ENCODE measurements at regions not wholly inside any gene's neighbourhood (a gene's known extent, or its start where the extent isn't known, plus 50 kb on each side); places are given as distances from the start of the nearest gene placed in this dataset.

DNA sequence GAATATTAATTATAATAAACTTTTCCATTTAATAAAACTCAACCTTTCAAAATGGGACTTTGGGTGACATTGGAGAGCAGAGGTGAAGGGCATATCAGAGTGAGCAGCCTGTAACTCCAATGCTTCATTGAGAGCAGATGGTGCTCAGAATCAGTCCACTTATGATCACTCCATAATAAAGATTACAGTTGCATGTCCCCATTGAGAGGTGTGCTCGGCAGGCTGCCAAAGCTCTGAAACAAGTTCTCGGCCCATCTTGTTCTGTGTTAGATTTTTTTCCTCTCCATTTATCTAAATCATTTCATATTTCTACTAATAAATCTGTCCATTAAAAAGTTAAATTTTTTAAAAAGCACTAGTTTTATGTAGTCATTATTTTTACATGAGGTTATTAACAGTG is 1786.4 kb upstream of the WWC1 start:
- no peak for DNase-seq (ENCODE audit: low spot score)

DNA sequence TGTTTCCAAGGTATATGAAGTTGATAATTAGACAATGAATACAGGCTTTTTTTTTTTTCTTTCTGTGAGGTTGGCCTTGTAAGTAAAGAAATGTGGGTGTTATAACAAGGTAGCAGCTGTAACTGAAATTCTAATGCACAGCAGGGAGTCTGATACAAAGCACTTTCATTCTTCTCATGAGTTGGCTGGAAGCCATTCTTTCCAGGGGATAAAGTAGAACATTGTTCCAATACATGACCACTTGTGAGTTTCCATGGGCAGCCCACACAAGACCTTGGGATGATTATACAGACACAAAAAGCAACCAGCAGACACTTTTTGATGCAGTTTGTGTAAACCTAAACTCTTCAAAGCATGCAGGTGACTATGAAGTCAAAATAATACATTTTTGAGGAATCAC is 1785.9 kb upstream of the WWC1 start:
- no peak for DNase-seq (ENCODE audit: low spot score)

DNA sequence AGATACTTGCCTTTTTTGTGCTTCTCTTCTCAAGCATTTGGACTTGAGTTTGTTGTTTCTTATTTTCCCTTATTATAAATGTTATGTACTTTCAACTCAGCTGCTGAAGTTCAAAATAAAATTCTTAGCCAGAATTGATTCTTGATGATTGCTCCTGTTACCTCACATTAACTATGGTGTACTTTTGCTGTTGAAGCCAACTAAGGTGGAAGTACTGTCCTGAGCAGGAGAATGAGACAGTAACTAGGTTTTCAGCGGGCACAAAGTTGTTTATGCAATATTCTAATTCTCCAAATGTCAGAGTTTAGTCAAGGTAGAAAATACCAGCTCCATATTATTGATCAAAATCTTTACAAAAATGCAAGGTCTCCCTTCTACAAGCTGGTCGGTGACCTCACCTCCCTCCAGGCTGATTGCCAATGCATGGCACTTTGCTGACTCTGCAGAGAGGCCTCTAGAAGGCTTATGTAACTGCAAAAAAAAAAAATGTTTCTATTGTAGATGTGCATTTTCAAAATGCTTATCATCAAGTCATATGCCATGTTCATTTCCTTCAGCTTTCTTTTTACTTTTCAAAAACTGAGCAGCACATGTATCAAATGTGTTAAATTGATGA is 1783.5 kb upstream of the WWC1 start:
- DNase-seq (ENCODE audit: low spot score), result no peak

DNA sequence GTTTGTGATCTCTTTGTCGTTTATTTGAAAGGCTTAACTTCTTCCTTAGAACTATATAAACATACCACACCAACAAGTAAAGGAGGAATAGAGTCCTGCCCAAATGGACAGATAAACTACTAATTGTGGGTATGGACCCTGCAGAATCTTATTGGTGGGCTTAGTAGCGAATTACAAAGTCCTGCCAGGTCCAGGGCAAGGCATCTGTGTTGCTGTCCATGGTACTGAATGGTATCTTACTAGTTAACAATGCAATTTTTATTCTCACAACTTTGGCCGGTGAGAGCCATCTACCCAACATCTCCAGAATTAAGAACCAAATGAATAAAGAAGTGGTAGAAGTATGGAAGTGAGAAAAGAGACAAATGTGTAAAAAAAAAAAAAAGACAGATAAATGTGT is 1782.4 kb upstream of the WWC1 start:
- DNase-seq (ENCODE audit: low spot score), result no peak

DNA sequence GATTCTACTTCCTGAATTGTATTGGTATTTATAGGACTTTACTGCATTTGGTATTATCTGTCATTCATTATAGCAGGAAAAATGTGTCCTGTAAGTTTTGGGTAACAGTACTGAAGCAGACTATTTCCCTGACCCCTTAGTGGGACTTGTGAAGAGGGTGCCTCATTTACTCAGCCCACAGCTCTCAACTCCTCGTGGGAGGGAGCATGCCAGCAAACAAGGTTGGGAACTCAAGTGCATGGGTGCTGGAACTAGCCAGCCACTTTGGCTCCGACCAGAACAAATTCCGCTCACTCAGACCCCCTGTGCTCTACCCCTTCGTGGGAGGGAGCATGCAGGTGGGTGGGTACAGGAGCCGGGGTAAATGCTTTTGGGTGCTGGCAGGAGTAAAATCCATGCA is 1773.5 kb upstream of the WWC1 start:
- DNase-seq (ENCODE audit: low spot score), result no peak

DNA sequence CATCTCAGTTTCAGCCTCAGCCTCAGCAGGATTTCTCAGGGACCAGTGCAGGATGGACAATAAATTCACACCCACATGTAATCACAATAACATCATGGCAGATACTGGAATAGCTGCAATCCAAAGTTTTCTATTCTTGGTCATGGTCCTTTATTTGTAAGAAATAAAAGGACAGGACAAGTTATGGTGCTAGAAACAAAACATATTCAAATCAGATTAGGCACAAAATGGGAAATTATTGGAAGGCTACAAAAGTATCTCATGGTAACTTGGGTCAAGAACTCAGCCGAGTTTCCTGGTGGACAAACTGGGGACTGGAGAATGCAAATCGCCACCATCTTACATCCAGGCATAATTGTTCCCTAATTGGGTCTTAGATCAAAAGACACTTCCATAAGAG is 1768.2 kb upstream of the WWC1 start:
- no peak for DNase-seq (ENCODE audit: low spot score)

DNA sequence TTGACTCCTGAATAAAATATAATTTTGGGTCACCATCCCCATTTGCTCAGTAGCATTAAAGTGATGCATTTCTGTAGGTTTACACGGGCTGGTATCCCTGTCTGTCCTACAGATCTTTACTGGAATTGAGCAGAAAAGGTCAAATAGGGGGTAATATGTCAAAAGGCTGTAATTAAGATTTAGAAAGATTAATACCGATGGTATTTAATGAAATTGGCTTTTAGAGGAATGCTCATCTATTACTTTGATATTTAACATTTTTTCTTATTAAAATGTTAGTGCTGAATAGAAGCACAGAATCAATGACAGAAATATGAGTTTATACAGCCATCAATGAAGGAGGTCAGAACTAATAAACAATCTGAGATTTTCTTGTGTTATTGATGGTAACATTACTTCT is 1762.2 kb upstream of the WWC1 start:
- DNase-seq (ENCODE audit: low spot score), result no peak

DNA sequence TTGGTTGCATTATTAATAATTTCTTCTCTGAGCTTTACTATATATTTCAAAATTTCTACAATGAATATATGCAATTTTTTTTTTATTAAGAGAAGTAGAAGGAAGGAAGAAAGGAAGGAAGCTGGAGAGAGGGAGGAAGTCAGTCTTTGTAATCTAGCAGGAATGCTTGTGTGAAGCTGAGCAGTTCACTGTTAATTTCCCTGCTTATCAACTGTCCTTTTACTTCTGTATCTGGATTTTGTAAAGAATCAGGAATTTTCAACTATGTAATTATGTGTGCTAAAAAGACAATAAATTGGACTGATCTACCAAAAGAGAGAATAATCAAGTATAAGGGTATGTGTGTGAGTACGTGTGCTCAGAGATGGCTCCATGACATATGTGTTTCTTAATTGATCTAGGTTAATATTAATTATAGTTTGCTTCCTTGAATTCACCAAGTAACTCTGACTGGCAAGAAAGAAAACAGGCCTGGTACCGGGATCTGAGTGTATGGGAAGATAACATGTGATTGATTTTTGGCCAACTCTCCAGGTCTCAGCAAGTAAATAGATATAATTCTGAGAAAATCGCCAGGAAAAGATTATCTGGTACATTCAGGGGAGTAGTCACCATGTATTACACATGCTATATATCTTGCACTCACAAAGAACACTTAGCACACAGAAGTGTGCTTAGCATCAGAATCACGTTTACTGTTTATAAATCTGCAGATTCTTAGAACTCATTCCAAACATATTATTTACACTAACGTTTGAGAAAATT is 1758.8 kb upstream of the WWC1 start:
- DNase-seq (ENCODE audit: low spot score), result no peak

DNA sequence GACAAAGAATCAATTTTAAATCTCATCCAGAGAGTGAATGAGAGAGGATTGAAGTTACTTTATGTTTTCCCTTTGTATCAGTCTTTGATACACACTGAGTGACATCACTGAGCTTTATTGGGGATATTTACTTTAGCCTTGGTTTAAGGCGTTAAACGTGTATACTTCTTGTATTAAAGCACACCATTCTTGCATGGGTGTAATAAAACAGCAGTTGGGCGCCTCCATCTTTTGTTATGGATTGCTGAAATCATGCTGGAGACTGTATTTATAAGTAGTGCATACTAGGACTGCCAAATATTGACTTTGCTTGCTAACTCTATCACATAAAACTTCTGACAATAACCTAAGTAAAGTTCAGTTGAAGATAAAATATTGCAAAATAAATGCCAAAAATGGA is 1755.8 kb upstream of the WWC1 start:
- DNase-seq (ENCODE audit: low spot score), result no peak

DNA sequence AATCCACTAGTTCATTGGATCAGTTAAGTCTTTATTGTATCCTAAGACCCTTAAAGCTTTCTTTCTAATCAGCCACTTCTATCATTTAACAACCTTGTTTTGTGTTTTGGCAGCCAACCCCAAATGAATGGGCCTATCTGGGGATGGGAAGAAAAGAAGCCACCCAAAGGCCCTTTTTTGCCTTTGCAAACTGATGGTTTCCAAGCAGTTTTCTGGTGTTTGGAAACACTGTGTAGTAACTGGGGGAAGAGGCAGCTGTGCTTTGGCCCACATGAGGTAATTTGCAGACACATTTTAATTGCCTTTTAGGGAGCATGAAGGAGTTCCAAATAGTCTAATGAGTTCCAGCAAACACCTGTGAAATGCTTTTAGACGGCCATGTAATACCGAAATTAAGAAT is 1751.3 kb upstream of the WWC1 start:
- DNase-seq (ENCODE audit: low spot score), result no peak

DNA sequence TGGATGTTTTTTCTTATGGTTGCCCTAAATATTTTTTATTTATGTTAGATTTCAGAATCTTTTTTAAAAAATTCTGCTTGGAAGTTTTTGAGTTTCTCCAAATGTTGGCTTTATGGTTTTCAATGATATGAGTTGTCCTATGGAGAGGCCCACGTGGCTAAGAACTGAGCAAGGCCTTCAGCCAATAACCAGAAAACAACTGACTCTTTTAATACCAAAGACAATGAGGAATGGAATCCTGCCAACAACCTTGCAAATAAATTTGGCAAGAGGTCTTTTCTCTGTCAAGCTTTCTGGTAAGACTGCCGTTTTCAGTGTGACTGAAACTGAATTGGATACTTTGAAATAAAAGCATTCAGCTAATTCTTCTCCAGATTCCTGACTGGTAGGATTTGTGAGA is 1740.1 kb upstream of the WWC1 start:
- no peak for DNase-seq (ENCODE audit: low spot score)

DNA sequence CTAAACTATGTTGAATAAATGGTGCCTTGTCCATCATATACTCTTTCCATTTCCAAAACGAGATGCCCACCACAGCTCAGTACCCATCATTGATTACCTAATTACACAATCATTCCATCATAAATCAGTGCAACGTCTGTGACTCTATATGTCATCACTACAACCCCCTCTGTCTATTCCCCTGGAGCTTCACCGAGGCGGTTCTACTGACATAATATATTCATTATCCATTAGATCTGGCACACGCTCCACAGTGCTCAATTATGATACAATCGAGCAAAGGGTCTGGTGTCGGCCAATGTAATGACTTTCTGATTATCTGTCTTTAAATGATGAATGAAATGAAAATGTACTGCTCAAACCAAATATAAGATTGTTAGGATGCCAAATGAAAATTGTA is 1737.7 kb upstream of the WWC1 start:
- no peak for DNase-seq (ENCODE audit: low spot score)

DNA sequence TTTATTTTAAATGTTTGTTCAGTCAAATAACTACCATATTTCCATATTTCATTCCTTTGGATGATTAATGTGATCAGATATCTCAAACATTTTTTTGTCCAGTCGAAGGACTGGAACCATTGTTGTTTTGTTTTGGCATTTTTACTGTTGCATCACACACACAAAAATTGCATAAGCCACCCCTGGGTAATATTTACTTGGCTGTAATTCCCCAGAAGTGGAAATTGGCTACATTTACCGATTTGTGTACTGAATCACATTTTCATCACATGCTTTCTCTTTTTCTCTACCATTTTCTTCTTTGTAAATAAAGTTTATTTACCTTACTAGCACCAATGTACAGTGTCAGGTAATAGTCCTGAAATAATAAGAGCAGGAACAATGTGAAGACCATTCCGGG is 1729.7 kb upstream of the WWC1 start:
- no peak for DNase-seq (ENCODE audit: low spot score)

DNA sequence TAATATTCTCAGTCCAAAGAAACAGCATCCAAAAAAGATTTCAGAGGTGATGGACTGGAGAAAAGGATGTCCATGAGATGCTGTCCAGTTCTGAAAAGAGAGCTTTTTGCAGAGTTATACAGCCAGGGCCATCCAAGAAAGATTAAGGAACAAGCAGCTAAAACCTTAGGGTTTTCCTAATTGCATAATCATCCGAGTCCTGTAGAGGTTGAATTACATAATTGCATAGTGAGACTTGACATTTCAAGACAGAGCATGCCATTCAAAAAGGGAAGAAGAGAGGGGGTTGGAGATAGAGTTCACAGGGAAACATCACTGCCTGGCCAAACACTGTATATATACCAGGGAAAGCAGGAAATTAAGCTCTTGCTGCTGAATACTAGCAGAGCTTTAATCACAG is 1729.2 kb upstream of the WWC1 start:
- DNase-seq (ENCODE audit: low spot score), result no peak

DNA sequence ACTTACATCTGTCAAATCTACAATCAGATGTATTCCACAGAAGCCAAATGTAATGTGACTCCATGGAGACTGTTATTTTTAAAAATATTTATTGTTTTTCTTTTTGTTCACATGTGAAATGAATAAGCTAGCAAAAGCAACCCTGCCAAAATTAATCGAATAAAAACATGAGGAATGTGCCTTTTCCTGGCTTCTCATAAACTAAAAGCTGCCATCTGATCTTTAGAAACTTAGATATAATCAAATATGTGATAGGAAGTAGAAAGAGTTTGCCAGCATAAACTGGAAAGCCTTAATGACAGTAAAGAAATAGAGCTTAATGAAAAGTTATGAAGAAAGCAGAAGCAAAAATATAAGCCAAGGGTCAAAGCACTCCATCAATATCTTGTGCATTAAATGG is 1724.7 kb upstream of the WWC1 start:
- no peak for DNase-seq (ENCODE audit: low spot score)

DNA sequence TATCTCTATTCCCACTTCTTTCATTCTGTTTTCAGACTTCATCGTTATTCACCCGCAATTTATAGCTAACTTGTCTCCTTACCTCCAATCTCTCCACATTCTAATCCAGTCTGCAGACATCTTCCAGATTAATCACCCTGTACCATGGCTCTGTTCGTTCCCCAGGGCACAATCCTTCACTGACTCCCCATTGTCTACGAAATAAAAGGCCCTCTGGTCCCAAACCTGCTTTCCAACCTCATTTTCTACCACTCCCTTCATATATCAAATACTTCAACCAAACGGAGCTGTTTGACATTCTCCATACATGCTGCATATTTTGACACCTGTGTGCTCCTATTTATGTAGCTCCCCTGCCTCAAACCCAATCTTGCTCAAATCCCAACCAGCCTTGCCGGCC is 1720.6 kb upstream of the WWC1 start:
- DNase-seq (ENCODE audit: low spot score), result no peak

DNA sequence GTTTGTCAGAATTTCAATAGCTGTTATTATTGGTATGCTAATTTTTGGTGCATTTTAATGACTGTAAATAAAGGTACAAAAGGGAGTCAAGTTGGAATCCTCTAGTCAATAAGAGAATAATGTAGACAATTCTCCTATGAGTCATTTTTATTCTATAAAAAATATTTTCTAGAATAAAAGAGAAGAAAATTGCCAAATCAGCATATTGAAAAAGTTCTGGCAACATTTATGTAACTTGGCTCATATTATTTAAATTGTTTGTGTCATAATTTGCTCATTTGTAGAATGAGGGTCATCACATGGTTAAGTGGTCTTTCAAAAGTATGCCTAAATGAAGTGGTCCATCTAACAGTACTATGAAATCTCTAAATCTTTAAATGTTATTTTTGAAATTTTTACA is 1719.8 kb upstream of the WWC1 start:
- no peak for DNase-seq (ENCODE audit: low spot score)

DNA sequence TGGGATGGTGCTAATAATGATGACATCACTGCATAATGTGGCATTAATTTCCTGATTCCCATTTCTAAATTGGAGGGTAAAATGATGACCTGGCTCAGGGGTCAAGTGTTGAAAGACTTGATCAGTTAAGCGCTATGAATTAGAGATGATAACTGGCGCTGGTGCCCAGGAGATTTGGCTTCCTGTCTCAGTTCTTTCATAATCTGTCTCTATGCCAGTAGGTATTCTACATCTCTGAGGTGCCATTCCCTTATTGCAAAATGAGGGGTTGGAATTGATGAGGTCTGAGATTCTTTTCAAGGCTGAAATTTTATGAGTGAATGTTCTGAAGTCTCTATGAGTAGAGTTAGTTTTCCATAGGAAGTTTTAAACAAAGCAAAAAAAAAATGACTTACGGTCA is 1715.1 kb upstream of the WWC1 start:
- DNase-seq (ENCODE audit: low spot score), result no peak

DNA sequence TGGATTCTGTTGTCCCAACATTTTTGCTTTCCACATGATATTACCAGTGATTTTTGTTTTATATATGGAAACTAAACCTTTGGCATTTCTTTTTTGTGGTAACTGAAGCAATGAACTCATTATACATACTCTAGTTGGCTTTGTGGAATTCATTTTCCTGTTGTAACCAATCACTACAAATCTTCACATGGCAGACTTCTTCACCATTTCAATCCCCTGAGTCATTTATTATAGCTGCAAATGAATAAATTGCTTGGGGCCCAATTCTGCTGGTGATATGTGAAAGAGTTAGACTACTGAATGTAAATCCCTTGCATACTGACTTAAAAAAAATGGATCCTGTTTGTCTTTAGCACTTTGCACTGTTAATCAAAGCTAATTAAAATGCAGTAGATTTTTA is 1709.6 kb upstream of the WWC1 start:
- no peak for DNase-seq (ENCODE audit: low spot score)

DNA sequence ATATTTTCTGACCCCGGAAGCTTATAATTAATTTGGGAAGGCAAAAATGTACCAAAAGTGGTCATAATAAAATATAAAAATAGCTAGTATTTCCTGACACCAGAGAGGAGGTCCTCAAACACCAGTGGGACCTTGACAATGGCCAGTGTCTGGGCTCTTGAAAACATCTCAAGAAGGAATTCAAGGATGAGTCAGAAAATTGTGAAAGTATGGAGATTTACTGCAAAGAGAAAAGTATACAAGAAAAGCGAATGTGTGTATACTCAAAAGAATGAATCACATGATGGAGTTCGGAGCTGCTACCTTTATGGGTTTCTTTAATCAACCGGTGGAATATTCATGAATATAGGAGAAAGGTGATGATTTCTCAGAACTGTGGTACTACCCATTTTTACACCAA is 1709.0 kb upstream of the WWC1 start:
- no peak for DNase-seq (ENCODE audit: low spot score)

DNA sequence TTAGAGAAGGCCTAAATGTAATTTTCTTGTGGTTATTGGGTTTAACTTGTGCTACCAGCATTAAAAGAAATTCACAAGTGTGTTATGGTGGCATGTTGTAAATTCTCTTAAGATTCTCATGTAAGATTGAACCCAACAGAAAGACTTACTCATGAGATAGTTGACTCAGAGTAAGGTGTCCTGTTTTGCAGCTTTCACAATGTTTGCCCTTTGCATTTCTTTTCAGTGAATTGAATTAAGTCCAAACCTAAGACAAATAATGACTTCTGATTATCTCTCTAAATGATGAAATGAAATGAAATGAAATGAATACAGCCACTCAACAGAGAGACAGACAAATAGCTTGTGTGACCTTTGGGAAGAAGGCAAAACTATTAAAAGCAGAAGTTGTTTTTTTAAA is 1696.9 kb upstream of the WWC1 start:
- no peak for DNase-seq (ENCODE audit: low spot score)

DNA sequence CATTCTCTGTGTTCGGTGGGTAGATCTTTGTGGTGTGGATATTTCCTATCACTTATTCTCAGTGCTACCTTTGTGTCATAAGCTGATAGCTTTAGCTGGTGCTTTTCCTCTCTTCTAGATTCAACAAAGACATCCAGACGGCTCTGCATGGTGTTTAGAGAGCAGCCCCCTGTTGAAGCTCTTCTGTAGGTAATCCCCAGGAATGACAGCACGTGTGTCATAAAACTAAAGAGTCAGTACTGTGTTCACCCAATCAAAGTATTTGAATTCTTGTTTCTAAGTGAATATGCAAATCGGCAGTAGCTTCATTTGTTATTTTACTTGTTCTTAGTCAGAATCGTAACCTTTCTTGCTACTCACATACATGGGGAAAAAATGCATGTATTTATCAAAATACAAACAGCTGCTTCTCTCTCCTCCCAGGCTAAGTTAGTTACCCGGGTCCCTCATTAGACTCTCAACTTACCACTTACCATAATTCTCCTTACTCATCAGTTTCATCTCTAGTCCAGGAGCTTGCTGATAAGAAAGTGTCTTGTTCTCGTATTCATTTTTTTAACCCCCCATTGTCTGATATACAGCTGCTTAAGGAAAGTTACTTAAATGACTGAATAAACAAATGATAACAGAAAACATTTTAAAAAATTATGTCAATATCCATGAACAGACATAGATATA is 1696.0 kb upstream of the WWC1 start:
- no peak for DNase-seq (ENCODE audit: low spot score)

DNA sequence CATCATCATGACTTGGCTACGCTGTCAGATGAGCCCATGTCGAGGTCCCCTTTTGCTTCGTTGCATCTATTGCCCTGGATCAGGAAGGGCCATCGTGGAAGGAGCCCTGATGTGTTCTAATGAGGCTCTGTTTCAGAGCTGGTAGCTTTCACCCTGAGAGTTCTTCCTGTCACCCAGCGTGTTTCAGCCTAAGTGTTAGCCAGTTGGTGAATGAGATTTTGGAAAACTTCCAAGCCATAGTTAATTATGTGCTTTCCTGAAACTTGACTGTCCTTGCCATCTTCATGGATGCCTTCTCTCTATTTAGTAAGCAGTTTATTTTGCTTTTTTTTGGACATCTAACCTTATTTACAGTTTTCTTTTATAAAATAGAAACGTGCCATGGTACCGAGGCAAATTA is 1695.4 kb upstream of the WWC1 start:
- no peak for DNase-seq (ENCODE audit: low spot score)

DNA sequence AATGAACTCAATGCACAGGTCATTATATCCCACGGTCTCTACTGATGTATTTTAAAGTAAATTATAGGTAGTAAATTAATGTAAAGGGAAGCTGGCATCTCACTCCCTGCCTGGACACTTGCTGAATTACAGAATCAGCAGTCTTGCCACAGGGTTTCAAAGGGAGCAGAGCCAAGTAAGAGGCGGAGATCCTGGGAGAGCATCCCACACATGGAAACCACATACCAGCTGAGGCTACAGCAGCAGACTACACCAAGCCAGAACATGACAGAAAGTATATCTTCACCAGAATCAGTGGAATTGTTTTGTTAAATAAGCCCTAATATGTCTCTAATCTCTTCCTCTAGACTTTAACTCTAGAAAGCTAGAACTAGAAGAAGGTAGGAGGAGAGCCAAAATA is 1689.2 kb upstream of the WWC1 start:
- no peak for DNase-seq (ENCODE audit: low spot score)

Measured in hepatic stellate cell (primary cell).